GM21619 (cell line): ENCODE measurements at regions not wholly inside any gene's neighbourhood (a gene's known extent, or its start where the extent isn't known, plus 50 kb on each side); places are given as distances from the start of the nearest gene placed in this dataset.
"Not testable (repeated sequence)": the region's sequence is repeated elsewhere in the genome, so short reads cannot be mapped to it uniquely, and the experiment has no call there.

Experiments
- ATAC-seq: cut with Tn5 transposase; IDR thresholded peaks from one replicate; pipeline ENCODE4 v1.9.1; 2021; ENCODE audit not compliant: unreplicated experiment

GRCh38 chr2:7621018-7621814 is 704.0 kb downstream of the RNF144A start:
- ATAC-seq, result no peak

- ATAC-seq, result peak; percentile 75
These were observed 708.4 kb downstream of the RNF144A start for GRCh38 chr2:7625392-7626138.

- ATAC-seq, result no peak
These were observed 708.9 kb downstream of the RNF144A start for GRCh38 chr2:7626139-7626537.

GRCh38 chr2:7627583-7627982 is 710.4 kb downstream of the RNF144A start:
- no peak for ATAC-seq

- ATAC-seq, result no peak
These were observed 715.2 kb downstream of the RNF144A start for GRCh38 chr2:7632420-7632819.

- no peak for ATAC-seq
These were observed 716.4 kb downstream of the RNF144A start for GRCh38 chr2:7633566-7634153.

- no peak for ATAC-seq
These were observed 717.2 kb downstream of the RNF144A start for GRCh38 chr2:7634409-7634808.

GRCh38 chr2:7639476-7639875 is 722.3 kb downstream of the RNF144A start:
- no peak for ATAC-seq

- not testable (repeated sequence) for ATAC-seq
These were observed 724.1 kb downstream of the RNF144A start for GRCh38 chr2:7641272-7641671.

GRCh38 chr2:7646024-7646423 is 728.8 kb downstream of the RNF144A start:
- ATAC-seq, result no peak

- no peak for ATAC-seq
These were observed 729.4 kb downstream of the RNF144A start for GRCh38 chr2:7646661-7647060.

GRCh38 chr2:7648221-7648795 is 731.1 kb downstream of the RNF144A start:
- ATAC-seq, result no peak

GRCh38 chr2:7649461-7650228 is 732.4 kb downstream of the RNF144A start:
- ATAC-seq, result no peak

- no peak for ATAC-seq
These were observed 736.4 kb downstream of the RNF144A start for GRCh38 chr2:7653617-7654016.

- no peak for ATAC-seq
These were observed 738.4 kb downstream of the RNF144A start for GRCh38 chr2:7655629-7656028.

GRCh38 chr2:7657526-7657925 is 740.3 kb downstream of the RNF144A start:
- not testable (repeated sequence) for ATAC-seq

- ATAC-seq, result no peak
These were observed 741.3 kb downstream of the RNF144A start for GRCh38 chr2:7658486-7658885.

- ATAC-seq, result no peak
These were observed 743.6 kb downstream of the RNF144A start for GRCh38 chr2:7660816-7661215.

- no peak for ATAC-seq
These were observed 744.3 kb downstream of the RNF144A start for GRCh38 chr2:7661502-7661901.

GRCh38 chr2:7665880-7666279 is 748.7 kb downstream of the RNF144A start:
- peak; percentile 69 for ATAC-seq
